BJ (cell line): ENCODE measurements at regions not wholly inside any gene's neighbourhood (a gene's known extent, or its start where the extent isn't known, plus 50 kb on each side); places are given as distances from the start of the nearest gene placed in this dataset.

Source experiments
- CTCF ChIA-PET: fragments of 350-600 bp; formaldehyde crosslinking; extraction: SDS; loops from one replicate; lab custom pipeline; 2021; ENCODE audit warnings: antibody characterized with exemption, inconsistent platforms; lab: Yijun Ruan, JAX
- POLR2A ChIA-PET: fragments of 300-600 bp; sonication (Branson Sonifier 250); formaldehyde crosslinking; extraction: SDS; loops from one replicate; lab custom pipeline; 2021; ENCODE audit warnings: antibody characterized with exemption; lab: Charles Lee
- DNase-seq: peaks from one replicate; pipeline ENCODE4 v3.0.0-alpha.2; 2011; ENCODE audit warnings: low read depth
- H3K27me3 ChIP-seq: 2 replicates; pipeline ENCODE4 v1.6.0; 2011; ENCODE audit warnings: low read length; ENCODE audit not compliant: control insufficient read depth, insufficient read depth
- H3K36me3 ChIP-seq: 2 replicates; pipeline ENCODE4 v1.5.1; 2011; ENCODE audit warnings: low read length; ENCODE audit not compliant: control insufficient read depth, insufficient read depth
- H3K4me3 ChIP-seq: 2 replicates; pipeline ENCODE4 v1.5.1; 2011; ENCODE audit warnings: low read depth, mild to moderate bottlenecking, control low read depth, low read length
- CTCF ChIP-seq: IDR thresholded peaks from 2 replicates; pipeline ENCODE4 v1.5.1; 2011; ENCODE audit warnings: low read depth, mild to moderate bottlenecking, control low read depth, inconsistent platforms, low read length, moderate library complexity; ENCODE audit not compliant: insufficient read depth

GRCh38 chr7:25945608-25946007 is 206.4 kb upstream of the NFE2L3 start:
- no peak for DNase-seq
- H3K4me3 ChIP-seq = no peak overlapping the region
- ChIA-PET POLR2A (no interaction called here), CTCF (no interaction called here)
- peaks cover 10% of the 10 kb centered on the region for H3K27me3 ChIP-seq
- no peak for TF ChIP-seq CTCF
- no peaks in the 10 kb centered on the region for H3K36me3 ChIP-seq

GRCh38 chr7:25946181-25946580 is 205.8 kb upstream of the NFE2L3 start:
- no peak for DNase-seq
- H3K4me3 ChIP-seq = no peak overlapping the region
- POLR2A ChIA-PET = no interaction called here
- CTCF ChIA-PET = interaction anchor here (1.5 kb wide), 1 partner anchor 16 kb away, joined by 4 read pairs; no protein-coding TSS in a partner anchor
- H3K27me3 ChIP-seq = peaks cover 10% of the 10 kb centered on the region
- no peak for TF ChIP-seq CTCF
- no peaks in the 10 kb centered on the region for H3K36me3 ChIP-seq

GRCh38 chr7:25947669-25948516 is 204.1 kb upstream of the NFE2L3 start:
- no peak for TF ChIP-seq CTCF
- Histone ChIP-seq H3K27me3 (peaks cover 12% of the 10 kb centered on the region), H3K4me3 (no peak overlapping the region), H3K36me3 (no peaks in the 10 kb centered on the region)
- CTCF ChIA-PET = interaction anchor here (1.4 kb wide), 1 partner anchor 53 kb away, joined by 5 read pairs; no protein-coding TSS in a partner anchor
- POLR2A ChIA-PET = no interaction called here
- DNase-seq = no peak

GRCh38 chr7:25949736-25950487 is 202.1 kb upstream of the NFE2L3 start:
- peak overlapping the region; percentile 61 for H3K4me3 ChIP-seq
- no peak for TF ChIP-seq CTCF
- POLR2A ChIA-PET = no interaction called here
- H3K27me3 ChIP-seq = peaks cover 12% of the 10 kb centered on the region
- DNase-seq = no peak
- H3K36me3 ChIP-seq = no peaks in the 10 kb centered on the region
- CTCF ChIA-PET = interaction anchor here (0.7 kb wide), 1 partner anchor 57 kb away, joined by 3 read pairs; no protein-coding TSS in a partner anchor
